GM12878 (cell line): ENCODE measurements at regions not wholly inside any gene's neighbourhood (a gene's known extent, or its start where the extent isn't known, plus 50 kb on each side); places are given as distances from the start of the nearest gene placed in this dataset.

Experiments used
- BCL3 ChIP-seq: IDR thresholded peaks from 2 replicates; pipeline ENCODE4 v1.6.1; 2011; ENCODE audit warnings: borderline replicate concordance, low read depth, mild to moderate bottlenecking, moderate library complexity, low read length; ENCODE audit not compliant: insufficient read depth, poor library complexity, severe bottlenecking
- CHD1 ChIP-seq: IDR thresholded peaks from 2 replicates; pipeline ENCODE4 v1.6.1; 2012; ENCODE audit warnings: low read depth, low read length, improper control_type of control experiment
- CHD4 ChIP-seq: fragments of 200-600 bp; sonication (generic); IDR thresholded peaks from 2 replicates; pipeline ENCODE4 v1.6.1; 2016; ENCODE audit warnings: mild to moderate bottlenecking
- CTCF ChIP-seq, 3 experiments: IDR thresholded peaks in 2 of 3; conservative IDR thresholded peaks in 1 of 3; 2 replicates each; pipeline ENCODE4 v1.5.1; 2011; ENCODE audit warnings: low read depth in 3 of 3, low read length in 3 of 3, mild to moderate bottlenecking in 3 of 3, control low read depth in 2 of 3, moderate library complexity in 2 of 3, inconsistent platforms in 1 of 3, mixed read lengths in 1 of 3; ENCODE audit not compliant: control insufficient read depth in 2 of 3, insufficient read depth in 1 of 3; ENCODE audit errors: extremely low read depth in 1 of 3
- EED ChIP-seq: sonication (generic); IDR thresholded peaks from 2 replicates; pipeline ENCODE4 v1.6.1; 2016; ENCODE audit warnings: antibody characterized with exemption, low read depth
- LARP7 ChIP-seq: fragments of 450-650 bp; IDR thresholded peaks from 2 replicates; pipeline ENCODE4 v1.6.1; 2017; ENCODE audit warnings: mild to moderate bottlenecking
- MLLT1 ChIP-seq: fragments of 450-650 bp; IDR thresholded peaks from 2 replicates; pipeline ENCODE4 v1.6.1; 2016; ENCODE audit warnings: mild to moderate bottlenecking
- NRF1 ChIP-seq: conservative IDR thresholded peaks from 2 replicates; pipeline ENCODE4 v1.6.1; 2011; ENCODE audit warnings: mild to moderate bottlenecking, low read depth, low read length, improper control_type of control experiment
- SUPT20H ChIP-seq: IDR thresholded peaks from 2 replicates; pipeline ENCODE4 v1.6.1; 2011; ENCODE audit warnings: low read depth, mild to moderate bottlenecking, low read length, moderate library complexity, borderline replicate concordance; ENCODE audit not compliant: control insufficient read depth
- WRNIP1 ChIP-seq: IDR thresholded peaks from 2 replicates; pipeline ENCODE4 v1.6.1; 2011; ENCODE audit warnings: low read depth, low read length, improper control_type of control experiment, borderline replicate concordance
- ZBTB11 ChIP-seq: fragments of 450-650 bp; formaldehyde crosslinking; IDR thresholded peaks from 2 replicates; pipeline ENCODE4 v1.5.0; 2022; ENCODE audit warnings: mild to moderate bottlenecking, missing genetic modification characterization
- ZNF592 ChIP-seq: fragments of 450-650 bp; IDR thresholded peaks from 2 replicates; pipeline ENCODE4 v1.6.1; 2017; ENCODE audit warnings: mild to moderate bottlenecking, moderate library complexity

- TF ChIP-seq SUPT20H (no peak), BCL3 (no peak), EED (peak; percentile 92), MLLT1 (peak; percentile 16; the same call in 1 of the 2 replicates), CHD4 (no peak), LARP7 (no peak), ZBTB11 (CRISPR knock-in tag) (no peak), ZNF592 (peak; percentile 97), NRF1 (no peak), CHD1 (no peak), WRNIP1 (no peak), CTCF (IDR thresholded peaks at IDR 0.05 in 2 of 3, conservative IDR thresholded peaks at IDR 0.05 in 1 of 3; ENCODE audit: control insufficient read depth in 2 of 3, extremely low read depth in 1 of 3, insufficient read depth in 1 of 3, low read depth in 3 of 3, low read length in 3 of 3) (no peak)
These were observed 272.2 kb upstream of the NR2F2 start (continued) for GRCh38 chr15:96058103-96058851.
